Mucosa of descending colon (tissue), 3 donors: ENCODE measurements at regions not wholly inside any gene's neighbourhood (a gene's known extent, or its start where the extent isn't known, plus 50 kb on each side); places are given as distances from the start of the nearest gene placed in this dataset.

Source experiments
- ATAC-seq: fragments of 200-7000 bp; cut with Tn5 transposase; one replicate; pipeline ENCODE4 v1.9.1; 2020; ENCODE audit warnings: mild to moderate bottlenecking, moderate library complexity
- DNase-seq, 3 donors: peaks; one replicate each; pipeline ENCODE4 v3.0.0-alpha.2; 2020
- H3K36me3 ChIP-seq: fragments of 200-600 bp; one replicate; pipeline ENCODE4 v1.8.0; 2021; ENCODE audit warnings: low read depth, mild to moderate bottlenecking
- H3K4me1 ChIP-seq: fragments of 200-600 bp; one replicate; pipeline ENCODE4 v1.8.0; 2021; ENCODE audit warnings: low read depth, mild to moderate bottlenecking
- H3K4me3 ChIP-seq: fragments of 200-600 bp; one replicate; pipeline ENCODE4 v1.8.0; 2021; ENCODE audit warnings: mild to moderate bottlenecking
- H3K9me3 ChIP-seq: fragments of 200-600 bp; one replicate; pipeline ENCODE4 v1.8.0; 2021; ENCODE audit warnings: mild to moderate bottlenecking
- intact Hi-C, 2 donors: fragments of 100-400 bp; cut with DNase I in 1 of 2; cut with micrococcal nuclease in 1 of 2; formaldehyde crosslinking; loops; one replicate each; pipeline versions ENCODE4 v1.11.0 to v1.11.1; 2022; cut with DNase I, micrococcal nuclease
- TF ChIP-seq, protein P1 (sequence below): fragments of 200-600 bp; IDR thresholded peaks from one replicate; pipeline ENCODE4 v1.8.0; 2022; ENCODE audit warnings: antibody characterized with exemption, mild to moderate bottlenecking
- donor health status: DM: no; HTN: no; CAD: no; lungs with moderate emphysema.
- donor health status: DM: no; HTN: no; CAD: no.
- donor health status: DM: no; HTN: yes; CAD: no.

DNA sequence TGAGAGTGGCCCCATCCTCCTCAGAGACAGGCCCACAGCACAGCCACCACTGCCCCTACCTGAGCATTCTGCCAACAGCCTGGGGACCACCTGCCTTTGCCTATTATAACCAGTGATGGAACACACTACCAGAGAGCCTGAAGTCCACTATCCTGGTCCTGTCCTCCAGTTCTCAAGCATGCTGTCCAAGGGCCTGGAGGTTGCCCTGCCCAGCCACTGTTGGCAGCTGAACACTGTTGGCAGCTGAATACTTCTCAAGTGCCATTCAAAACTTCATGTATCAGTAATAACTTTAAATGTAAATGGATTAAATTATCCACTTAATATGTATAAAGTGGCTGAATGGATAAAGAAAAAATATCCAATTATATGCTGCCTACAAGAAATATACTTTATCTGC, 194.3 kb upstream of the JADE1 start:
- Histone ChIP-seq H3K36me3 (no peaks in the 10 kb centered on the region), H3K4me1 (no peaks in the 10 kb centered on the region), H3K9me3 (no peaks in the 10 kb centered on the region), H3K4me3 (no peak overlapping the region)
- DNase-seq (no peak), ATAC-seq (no peak)
- intact Hi-C loops = no loop called here
- TF ChIP-seq, protein P1, sequence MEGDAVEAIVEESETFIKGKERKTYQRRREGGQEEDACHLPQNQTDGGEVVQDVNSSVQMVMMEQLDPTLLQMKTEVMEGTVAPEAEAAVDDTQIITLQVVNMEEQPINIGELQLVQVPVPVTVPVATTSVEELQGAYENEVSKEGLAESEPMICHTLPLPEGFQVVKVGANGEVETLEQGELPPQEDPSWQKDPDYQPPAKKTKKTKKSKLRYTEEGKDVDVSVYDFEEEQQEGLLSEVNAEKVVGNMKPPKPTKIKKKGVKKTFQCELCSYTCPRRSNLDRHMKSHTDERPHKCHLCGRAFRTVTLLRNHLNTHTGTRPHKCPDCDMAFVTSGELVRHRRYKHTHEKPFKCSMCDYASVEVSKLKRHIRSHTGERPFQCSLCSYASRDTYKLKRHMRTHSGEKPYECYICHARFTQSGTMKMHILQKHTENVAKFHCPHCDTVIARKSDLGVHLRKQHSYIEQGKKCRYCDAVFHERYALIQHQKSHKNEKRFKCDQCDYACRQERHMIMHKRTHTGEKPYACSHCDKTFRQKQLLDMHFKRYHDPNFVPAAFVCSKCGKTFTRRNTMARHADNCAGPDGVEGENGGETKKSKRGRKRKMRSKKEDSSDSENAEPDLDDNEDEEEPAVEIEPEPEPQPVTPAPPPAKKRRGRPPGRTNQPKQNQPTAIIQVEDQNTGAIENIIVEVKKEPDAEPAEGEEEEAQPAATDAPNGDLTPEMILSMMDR = no peak

DNA sequence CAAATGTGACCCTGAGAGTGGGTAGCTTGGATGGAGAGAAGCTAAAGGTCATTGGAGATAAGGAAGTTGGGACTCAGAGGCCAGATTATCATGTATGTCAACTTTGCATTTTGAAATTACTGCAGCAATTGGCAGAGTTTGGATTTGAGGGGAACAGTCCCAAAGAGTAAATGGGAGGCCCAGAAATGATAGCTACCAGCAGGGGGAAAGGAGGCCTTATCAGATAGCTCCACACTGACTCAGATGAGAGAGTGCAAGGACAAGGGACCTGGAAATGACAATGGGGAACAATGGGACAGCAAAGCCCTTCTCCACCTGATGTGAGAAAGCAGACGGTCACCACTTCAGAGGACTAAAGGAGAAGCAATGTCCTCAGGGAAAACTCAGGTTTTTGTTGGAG, 201.5 kb upstream of the JADE1 start:
- no peaks in the 10 kb centered on the region for H3K4me1 ChIP-seq
- no peak overlapping the region for H3K4me3 ChIP-seq
- no peaks in the 10 kb centered on the region for H3K9me3 ChIP-seq
- TF ChIP-seq, protein P1 = no peak
- ATAC-seq (no peak), DNase-seq (no peak)
- intact Hi-C loops = no loop called here
- no peaks in the 10 kb centered on the region for H3K36me3 ChIP-seq

DNA sequence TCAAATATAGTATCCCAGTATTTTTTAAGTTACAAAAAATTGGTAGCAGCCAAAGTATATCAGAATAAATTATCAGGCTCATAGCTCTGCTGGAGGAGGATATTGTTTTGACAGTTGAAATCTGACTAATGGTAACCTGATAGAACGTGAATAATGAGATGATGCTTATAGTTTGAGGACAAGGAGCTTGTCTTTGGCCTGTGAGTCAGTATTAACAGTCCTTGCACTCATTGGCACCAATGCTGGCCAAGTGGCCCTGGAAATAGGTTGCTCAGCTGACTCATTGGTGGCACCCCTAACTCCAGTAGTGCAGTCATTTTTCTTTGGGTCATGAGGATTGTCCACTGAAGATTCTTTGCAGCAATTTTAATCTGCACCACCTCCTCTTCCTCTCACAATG, 203.3 kb upstream of the JADE1 start:
- Histone ChIP-seq H3K36me3 (no peaks in the 10 kb centered on the region), H3K4me3 (no peak overlapping the region), H3K9me3 (no peaks in the 10 kb centered on the region), H3K4me1 (peaks cover 7% of the 10 kb centered on the region)
- TF ChIP-seq, protein P1 = no peak
- intact Hi-C loops = no loop called here
- no peak for ATAC-seq
- no peak for DNase-seq

DNA sequence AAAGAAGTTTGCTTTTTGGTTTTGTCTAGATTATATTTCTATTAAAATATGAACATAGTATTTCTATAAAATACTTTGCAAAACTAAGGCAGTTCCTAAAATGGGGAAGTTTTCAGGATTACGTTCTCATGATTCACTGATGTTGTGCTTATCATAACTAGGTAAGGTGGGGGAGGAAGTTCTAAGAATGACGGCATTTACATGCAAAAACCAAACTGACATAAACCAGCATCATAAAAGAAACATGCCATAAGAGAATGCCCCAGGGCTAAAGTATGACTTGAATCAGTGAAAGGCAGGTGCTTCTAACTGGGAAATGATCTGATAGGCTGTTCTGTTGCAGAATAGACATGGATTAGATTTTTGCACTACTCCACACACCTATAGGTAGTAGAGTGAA, 204.7 kb upstream of the JADE1 start:
- TF ChIP-seq, protein P1 = no peak
- Histone ChIP-seq H3K4me1 (peaks cover 7% of the 10 kb centered on the region), H3K9me3 (no peaks in the 10 kb centered on the region), H3K4me3 (no peak overlapping the region), H3K36me3 (no peaks in the 10 kb centered on the region)
- DNase-seq = no peak
- intact Hi-C loops = no loop called here
- ATAC-seq = peak; percentile 62

DNA sequence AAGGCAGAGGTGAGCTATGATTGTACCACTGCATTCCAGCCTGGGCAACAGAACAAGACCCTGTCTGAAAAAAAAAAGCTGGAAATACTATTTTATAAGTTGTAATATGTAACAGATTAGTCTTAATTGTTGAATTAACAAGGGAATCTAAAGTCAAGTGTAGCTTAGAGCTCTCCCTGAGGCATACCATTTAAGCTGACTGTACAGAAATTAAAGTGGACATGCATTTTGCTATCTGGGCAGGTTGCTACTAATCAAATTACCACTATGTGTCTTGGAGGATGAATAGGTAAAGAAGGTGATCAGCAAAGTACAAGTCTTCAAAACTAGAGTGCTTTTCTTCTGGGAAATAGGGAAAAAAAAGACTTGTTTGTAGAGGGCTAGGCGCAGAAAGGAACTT, 205.3 kb upstream of the JADE1 start:
- TF ChIP-seq, protein P1 = no peak
- DNase-seq = no peak

DNA sequence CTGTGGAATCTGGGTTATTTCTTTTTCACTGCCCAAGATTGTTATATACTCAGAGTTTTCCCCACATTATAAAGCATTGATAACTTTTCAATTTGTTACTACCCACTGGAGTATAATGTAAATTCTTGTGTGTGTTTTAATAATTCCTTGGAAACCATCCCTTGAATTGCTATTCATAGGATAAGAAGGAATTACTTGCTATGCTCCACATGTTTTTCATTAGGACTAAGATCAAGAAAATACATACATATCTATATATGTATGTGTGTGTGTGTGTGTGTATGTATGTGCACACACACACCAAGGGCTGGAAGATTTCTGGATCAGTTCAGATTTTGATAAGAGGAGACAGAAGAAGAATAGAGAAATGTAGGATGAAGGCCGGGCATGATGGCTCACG, 206.4 kb upstream of the JADE1 start:
- TF ChIP-seq, protein P1 = no peak
- H3K36me3 ChIP-seq = no peaks in the 10 kb centered on the region
- ATAC-seq (no peak), DNase-seq (no peak)
- no peak overlapping the region for H3K4me3 ChIP-seq
- intact Hi-C loops = no loop called here
- no peaks in the 10 kb centered on the region for H3K9me3 ChIP-seq
- H3K4me1 ChIP-seq = peaks cover 7% of the 10 kb centered on the region

More for the DNA sequence above, 205.3 kb upstream of the JADE1 start:
- H3K4me3 ChIP-seq = no peak overlapping the region
- no peaks in the 10 kb centered on the region for H3K9me3 ChIP-seq
- H3K4me1 ChIP-seq = peaks cover 7% of the 10 kb centered on the region
- no peak for ATAC-seq
- no peaks in the 10 kb centered on the region for H3K36me3 ChIP-seq
- intact Hi-C loops = no loop called here
